ENCODE measurements at regions not wholly inside any gene's neighbourhood (a gene's known extent, or its start where the extent isn't known, plus 50 kb on each side); places are given as distances from the start of the nearest gene placed in this dataset.
"Not testable (repeated sequence)": the region's sequence is repeated elsewhere in the genome, so short reads cannot be mapped to it uniquely, and the experiment has no call there.

DNA sequence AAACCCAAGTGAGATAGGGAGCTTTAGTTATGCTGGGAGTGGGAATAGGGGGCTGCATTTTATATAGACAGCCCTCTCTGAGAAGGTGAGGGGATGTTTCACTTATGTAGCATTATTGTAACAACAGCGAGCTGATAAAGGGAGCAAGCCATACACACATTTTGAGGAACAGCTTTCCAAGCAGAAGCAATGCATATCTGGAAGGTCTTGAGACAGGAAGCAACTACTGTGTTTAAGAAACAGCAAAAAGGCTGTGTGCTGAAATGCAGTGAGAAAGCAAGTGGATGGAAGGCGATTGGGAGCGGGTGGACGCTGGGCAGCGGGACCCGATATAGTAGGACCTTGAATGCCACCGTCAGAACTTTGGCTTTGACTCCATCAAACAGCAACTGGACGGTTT, 155.9 kb upstream of the TBL1XR1 start:
- no peak overlapping the region for H3K4me3 ChIP-seq (ENCODE audit: low read depth, low read length)

DNA sequence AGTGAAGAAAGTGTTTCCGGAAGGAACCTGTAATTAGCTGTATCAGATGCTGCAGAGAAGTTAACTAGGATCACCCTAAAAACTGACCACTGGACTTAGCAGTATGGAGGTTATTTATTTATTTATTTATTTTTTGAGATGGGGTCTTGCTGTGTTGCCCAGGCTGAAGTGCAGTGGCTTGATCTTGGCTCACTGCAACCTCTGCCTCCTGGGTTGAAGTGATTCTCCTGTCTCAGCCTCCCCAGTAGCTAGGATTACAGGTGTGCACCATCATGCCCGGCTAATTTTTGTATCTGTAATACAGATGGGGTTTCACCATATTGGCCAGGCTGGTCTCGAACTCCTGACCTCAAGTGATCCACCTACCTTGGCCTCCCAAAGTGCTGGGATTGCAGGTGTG, 156.6 kb upstream of the TBL1XR1 start:
- DNase-seq (ENCODE audit: low read depth, low spot score); in situ Hi-C loops (cut with HindIII; ENCODE audit: low sequenced_read_pairs); H3K4me3 ChIP-seq (ENCODE audit: low read depth, low read length): not testable (repeated sequence)

More for the DNA sequence above, 155.9 kb upstream of the TBL1XR1 start:
- TF ChIP-seq, protein P1, sequence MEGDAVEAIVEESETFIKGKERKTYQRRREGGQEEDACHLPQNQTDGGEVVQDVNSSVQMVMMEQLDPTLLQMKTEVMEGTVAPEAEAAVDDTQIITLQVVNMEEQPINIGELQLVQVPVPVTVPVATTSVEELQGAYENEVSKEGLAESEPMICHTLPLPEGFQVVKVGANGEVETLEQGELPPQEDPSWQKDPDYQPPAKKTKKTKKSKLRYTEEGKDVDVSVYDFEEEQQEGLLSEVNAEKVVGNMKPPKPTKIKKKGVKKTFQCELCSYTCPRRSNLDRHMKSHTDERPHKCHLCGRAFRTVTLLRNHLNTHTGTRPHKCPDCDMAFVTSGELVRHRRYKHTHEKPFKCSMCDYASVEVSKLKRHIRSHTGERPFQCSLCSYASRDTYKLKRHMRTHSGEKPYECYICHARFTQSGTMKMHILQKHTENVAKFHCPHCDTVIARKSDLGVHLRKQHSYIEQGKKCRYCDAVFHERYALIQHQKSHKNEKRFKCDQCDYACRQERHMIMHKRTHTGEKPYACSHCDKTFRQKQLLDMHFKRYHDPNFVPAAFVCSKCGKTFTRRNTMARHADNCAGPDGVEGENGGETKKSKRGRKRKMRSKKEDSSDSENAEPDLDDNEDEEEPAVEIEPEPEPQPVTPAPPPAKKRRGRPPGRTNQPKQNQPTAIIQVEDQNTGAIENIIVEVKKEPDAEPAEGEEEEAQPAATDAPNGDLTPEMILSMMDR (IDR thresholded peaks at IDR 0.05; ENCODE audit: low read depth, low read length): no peak
- no peak for DNase-seq (ENCODE audit: low read depth, low spot score)
- in situ Hi-C loops (cut with HindIII; ENCODE audit: low sequenced_read_pairs): no loop called here

DNA sequence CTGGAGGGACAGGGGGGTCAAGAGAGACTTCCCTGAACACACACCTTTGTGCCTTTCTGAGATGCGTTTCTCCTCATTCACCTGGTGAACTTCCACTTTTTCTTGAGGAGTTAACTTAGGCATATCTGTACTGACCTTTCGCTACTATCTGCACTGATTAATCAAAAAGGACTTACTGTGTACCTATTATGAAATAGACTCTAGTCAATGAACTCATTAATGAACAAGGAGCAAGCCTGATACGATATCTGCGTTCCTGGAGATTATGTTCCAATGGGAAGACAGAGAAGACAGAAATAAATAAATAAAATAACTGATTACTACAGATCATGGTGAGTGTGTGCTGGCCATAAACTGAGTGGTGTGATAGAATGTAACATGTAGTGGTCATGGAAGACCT, 157.2 kb upstream of the TBL1XR1 start:
- in situ Hi-C loops (cut with HindIII; ENCODE audit: low sequenced_read_pairs): no loop called here
- TF ChIP-seq, protein P1 (IDR thresholded peaks at IDR 0.05; ENCODE audit: low read depth, low read length): no peak
- DNase-seq (ENCODE audit: low read depth, low spot score): no peak
- H3K4me3 ChIP-seq (ENCODE audit: low read depth, low read length): no peak overlapping the region

DNA sequence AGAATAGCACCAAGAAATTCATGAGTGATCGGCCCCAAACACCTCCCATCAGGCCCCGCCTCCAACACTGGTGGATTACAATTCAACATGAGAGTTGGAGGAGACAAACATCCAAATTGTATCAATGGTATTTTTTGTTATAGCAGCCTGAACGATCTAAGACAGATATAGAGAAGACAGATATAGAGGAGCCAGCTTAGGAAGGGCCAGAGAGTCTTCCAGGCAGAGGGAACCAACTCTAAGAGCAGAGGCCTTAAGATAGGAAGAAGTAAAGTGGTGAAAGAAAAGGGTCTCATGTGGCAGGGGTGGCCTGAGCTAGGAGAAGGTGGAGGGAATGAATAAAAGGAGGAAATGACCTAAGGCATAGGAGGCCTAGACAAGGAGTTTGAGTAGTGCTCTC, 158.8 kb upstream of the TBL1XR1 start:
- TF ChIP-seq, protein P1 (IDR thresholded peaks at IDR 0.05; ENCODE audit: low read depth, low read length): no peak
- DNase-seq (ENCODE audit: low read depth, low spot score): no peak
- in situ Hi-C loops (cut with HindIII; ENCODE audit: low sequenced_read_pairs): no loop called here
- H3K4me3 ChIP-seq (ENCODE audit: low read depth, low read length): no peak overlapping the region

DNA sequence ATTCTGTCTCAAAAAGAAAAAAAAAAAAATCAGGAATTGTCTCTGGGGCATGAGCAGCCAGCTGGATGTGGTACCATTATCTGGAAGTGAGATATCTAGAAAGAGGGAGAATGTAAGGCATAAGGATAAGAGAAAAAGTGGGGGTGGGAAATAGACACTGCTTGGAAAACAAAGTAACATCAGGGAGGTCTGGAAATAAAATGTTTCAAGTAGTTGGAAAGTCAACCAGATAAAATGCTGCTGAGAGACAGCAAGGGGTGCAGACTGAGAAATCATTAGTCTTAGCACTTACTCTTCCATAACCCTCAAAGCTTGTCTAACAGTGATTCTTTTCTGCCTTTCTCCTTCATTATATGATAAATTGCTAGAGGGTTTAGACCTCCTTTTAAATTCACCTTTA, 159.7 kb upstream of the TBL1XR1 start:
- no peak for DNase-seq (ENCODE audit: low read depth, low spot score)
- no peak overlapping the region for H3K4me3 ChIP-seq (ENCODE audit: low read depth, low read length)

DNA sequence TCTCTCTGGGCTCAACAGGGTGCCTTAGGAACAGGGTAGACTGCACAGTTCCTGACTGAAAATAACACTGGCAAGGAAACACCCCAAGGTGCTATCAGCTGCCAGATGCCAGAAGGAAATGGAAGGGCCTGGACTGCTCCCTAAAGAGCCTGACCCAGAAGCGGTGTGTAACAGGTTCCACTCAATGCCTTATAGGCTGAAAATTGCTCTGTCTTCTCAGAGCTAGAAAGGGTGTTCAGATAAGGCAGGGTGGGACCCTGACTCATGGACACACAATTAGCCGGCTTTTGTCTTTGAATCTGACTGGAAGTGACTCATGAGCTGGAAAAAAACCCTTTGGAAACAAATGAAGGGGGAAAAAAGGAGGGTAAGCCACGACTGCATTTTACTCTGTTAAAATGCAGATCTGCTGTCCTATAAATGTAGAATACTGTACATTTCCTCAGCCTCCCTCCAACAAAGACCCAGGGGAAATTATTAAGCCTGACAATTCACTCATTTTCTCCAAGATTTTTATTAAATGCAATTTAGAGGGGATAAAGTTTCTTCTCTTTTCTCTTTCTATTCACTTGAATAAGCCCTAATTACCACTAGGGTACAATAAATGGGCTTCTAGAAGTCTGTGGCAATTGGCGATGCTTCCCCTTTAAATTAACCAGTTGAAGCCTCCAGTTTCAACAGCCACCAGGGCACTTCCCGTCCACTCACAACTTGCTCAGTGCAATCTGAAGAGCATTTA, 160.2 kb upstream of the TBL1XR1 start:
- in situ Hi-C loops (cut with HindIII; ENCODE audit: low sequenced_read_pairs): no loop called here
- no peak overlapping the region for H3K4me3 ChIP-seq (ENCODE audit: low read depth, low read length)
- TF ChIP-seq, protein P1 (IDR thresholded peaks at IDR 0.05; ENCODE audit: low read depth, low read length): peak; percentile 3
- DNase-seq (ENCODE audit: low read depth, low spot score): peak; percentile 88

More for the DNA sequence above, 159.7 kb upstream of the TBL1XR1 start:
- TF ChIP-seq, protein P1 (IDR thresholded peaks at IDR 0.05; ENCODE audit: low read depth, low read length): no peak
- in situ Hi-C loops (cut with HindIII; ENCODE audit: low sequenced_read_pairs): no loop called here

DNA sequence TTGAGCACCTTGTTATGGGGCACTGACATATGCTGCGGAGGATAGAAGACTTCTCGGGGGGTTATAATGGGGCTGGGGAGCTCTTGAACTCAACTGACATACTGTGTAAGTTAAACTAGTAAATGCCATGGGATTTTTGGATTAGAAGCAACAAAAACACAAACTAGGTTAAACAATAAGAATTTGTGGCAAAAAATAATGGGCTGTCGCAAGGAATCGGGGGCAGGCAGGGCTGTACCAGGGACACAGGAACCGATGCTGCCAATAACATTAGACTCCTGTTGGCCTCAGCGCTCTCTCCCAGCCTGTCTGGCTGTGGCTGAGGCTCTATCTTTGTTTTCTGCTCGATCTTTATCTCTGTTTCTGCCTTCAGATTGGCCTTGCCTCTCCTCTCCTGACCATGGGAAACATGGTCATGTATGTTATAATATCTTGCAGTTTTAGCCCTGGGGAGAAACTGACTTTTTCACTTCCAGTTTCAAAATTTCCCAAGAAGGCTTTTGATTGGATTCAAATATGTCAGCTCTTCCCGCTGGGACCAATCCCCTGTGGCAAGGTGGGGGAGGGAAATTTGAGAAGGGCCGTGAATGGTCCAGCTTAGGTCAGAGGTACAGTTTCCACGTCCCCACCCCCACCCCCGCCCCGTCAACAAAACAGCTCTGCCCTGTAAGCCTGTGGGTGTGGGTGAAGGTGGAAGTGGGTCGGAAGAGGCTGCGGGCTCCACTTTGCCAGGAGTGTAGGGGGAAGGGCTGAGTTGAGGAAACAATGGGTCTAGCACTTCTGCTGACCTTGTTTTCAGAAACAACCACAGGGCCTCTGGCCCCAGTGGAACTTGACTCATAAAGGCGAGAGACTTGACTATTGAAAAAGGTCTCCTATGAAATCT, 161.1 kb upstream of the TBL1XR1 start:
- DNase-seq (ENCODE audit: low read depth, low spot score): peak; percentile 90
- TF ChIP-seq, protein P1 (IDR thresholded peaks at IDR 0.05; ENCODE audit: low read depth, low read length): no peak
- in situ Hi-C loops (cut with HindIII; ENCODE audit: low sequenced_read_pairs): no loop called here
- H3K4me3 ChIP-seq (ENCODE audit: low read depth, low read length): no peak overlapping the region

All from astrocyte of the spinal cord (primary cell).